ENCODE measurements at regions not wholly inside any gene's neighbourhood (a gene's known extent, or its start where the extent isn't known, plus 50 kb on each side); places are given as distances from the start of the nearest gene placed in this dataset.

- H3K4me3 ChIP-seq (ENCODE audit: low read depth, low read length) = no peak overlapping the region
- DNase-seq (ENCODE audit: low read depth) = no peak
- no peak for TF ChIP-seq CTCF (conservative IDR thresholded peaks at IDR 0.05; ENCODE audit: low read depth, low read length)
Observed at GRCh38 chr4:56737666-56738065, 56.6 kb upstream of the HOPX start.

- no peak for TF ChIP-seq CTCF (conservative IDR thresholded peaks at IDR 0.05; ENCODE audit: low read depth, low read length)
- no peak for DNase-seq (ENCODE audit: low read depth)
- H3K4me3 ChIP-seq (ENCODE audit: low read depth, low read length) = no peak overlapping the region
Observed at GRCh38 chr4:56733352-56733751, 52.3 kb upstream of the HOPX start.

GRCh38 chr4:56732301-56732700 is 51.2 kb upstream of the HOPX start:
- no peak overlapping the region for H3K4me3 ChIP-seq (ENCODE audit: low read depth, low read length)
- no peak for TF ChIP-seq CTCF (conservative IDR thresholded peaks at IDR 0.05; ENCODE audit: low read depth, low read length)
- DNase-seq (ENCODE audit: low read depth) = no peak

DNA sequence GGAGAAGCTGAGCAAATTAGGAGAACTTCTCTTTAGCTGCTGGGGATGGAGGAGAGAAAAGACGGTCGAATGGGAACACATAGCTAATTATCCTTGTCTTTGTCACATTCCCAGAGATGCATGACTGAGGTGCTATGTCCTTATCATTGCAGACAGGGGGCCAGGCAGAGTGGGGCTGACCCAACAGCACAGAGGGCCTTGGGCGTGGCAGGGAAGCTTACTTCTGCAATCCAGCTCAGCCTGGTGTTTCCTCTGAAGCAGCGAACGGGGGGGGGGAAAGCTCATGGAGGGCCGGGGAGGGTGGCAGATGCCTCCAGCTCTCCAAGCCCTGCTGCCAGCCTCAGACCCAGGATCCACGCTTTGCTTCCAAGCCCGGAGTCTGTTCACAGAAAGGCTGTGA is 50.8 kb upstream of the HOPX start:
- no peak for TF ChIP-seq CTCF (conservative IDR thresholded peaks at IDR 0.05; ENCODE audit: low read depth, low read length)
- DNase-seq (ENCODE audit: low read depth) = no peak
- no peak overlapping the region for H3K4me3 ChIP-seq (ENCODE audit: low read depth, low read length)
